GM12864 (cell line): ENCODE measurements at regions not wholly inside any gene's neighbourhood (a gene's known extent, or its start where the extent isn't known, plus 50 kb on each side); places are given as distances from the start of the nearest gene placed in this dataset.
"Not testable (repeated sequence)": the region's sequence is repeated elsewhere in the genome, so short reads cannot be mapped to it uniquely, and the experiment has no call there.

Experiments used
- DNase-seq: peaks from one replicate; pipeline ENCODE4 v3.0.0-alpha.2; 2011; ENCODE audit warnings: low read depth
- H3K4me3 ChIP-seq: 2 replicates; pipeline ENCODE4 v1.5.1; 2011; ENCODE audit warnings: mild to moderate bottlenecking, low read depth, low read length, control low read depth
- TF ChIP-seq, protein P1 (sequence below): IDR thresholded peaks from 2 replicates; pipeline ENCODE4 v1.5.1; 2011; ENCODE audit warnings: low read depth, mild to moderate bottlenecking, moderate library complexity, low read length, control low read depth, inconsistent platforms; ENCODE audit errors: missing control alignments

GRCh38 chr16:65819136-65819898, 547.2 kb upstream of the CDH5 start:
- H3K4me3 ChIP-seq = no peak overlapping the region
- TF ChIP-seq, protein P1, sequence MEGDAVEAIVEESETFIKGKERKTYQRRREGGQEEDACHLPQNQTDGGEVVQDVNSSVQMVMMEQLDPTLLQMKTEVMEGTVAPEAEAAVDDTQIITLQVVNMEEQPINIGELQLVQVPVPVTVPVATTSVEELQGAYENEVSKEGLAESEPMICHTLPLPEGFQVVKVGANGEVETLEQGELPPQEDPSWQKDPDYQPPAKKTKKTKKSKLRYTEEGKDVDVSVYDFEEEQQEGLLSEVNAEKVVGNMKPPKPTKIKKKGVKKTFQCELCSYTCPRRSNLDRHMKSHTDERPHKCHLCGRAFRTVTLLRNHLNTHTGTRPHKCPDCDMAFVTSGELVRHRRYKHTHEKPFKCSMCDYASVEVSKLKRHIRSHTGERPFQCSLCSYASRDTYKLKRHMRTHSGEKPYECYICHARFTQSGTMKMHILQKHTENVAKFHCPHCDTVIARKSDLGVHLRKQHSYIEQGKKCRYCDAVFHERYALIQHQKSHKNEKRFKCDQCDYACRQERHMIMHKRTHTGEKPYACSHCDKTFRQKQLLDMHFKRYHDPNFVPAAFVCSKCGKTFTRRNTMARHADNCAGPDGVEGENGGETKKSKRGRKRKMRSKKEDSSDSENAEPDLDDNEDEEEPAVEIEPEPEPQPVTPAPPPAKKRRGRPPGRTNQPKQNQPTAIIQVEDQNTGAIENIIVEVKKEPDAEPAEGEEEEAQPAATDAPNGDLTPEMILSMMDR = no peak
- DNase-seq = no peak

DNA sequence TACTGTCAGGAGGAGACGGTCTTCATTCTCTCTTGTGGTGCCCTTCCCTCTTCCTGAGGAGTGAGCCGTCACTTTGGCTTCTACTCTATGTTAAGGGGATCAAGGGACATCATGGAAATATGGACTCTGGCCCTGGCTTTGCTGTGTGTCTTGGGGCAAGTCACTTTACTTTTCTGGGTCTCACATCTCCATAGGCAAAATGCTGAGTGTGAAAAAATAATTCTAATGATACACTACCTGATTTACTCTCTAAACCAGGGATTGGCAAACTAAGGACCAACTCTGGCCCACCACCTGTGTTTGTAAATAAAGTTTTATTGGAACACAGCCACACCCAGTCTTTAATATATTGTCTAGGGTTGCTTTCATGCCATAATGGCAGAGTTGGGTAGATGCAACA, 548.7 kb upstream of the CDH5 start:
- TF ChIP-seq, protein P1 = no peak
- no peak for DNase-seq
- no peak overlapping the region for H3K4me3 ChIP-seq

- no peak for DNase-seq
- TF ChIP-seq, protein P1 = no peak
- H3K4me3 ChIP-seq = no peak overlapping the region
These were observed 549.4 kb upstream of the CDH5 start for GRCh38 chr16:65817066-65817465.

DNA sequence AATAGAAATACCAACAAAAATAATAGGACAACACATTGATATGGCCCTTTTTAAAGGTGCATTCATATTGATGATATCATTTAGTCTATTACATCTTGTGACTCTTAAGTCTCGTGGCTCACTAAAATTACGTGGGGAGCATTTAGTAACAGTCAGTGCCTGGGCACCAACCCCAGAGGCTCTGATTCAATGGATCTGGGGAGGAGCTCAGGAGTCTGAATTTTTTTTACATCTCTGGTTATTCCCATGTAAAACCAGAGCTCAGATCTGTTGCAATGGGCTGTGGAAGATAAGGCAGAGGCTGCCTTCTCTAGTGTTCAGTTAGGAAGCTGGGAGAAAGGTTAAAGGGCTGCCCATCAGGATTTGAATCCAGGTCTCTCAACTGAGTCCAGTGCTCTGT, 549.9 kb upstream of the CDH5 start:
- TF ChIP-seq, protein P1 = no peak
- no peak overlapping the region for H3K4me3 ChIP-seq
- no peak for DNase-seq

DNA sequence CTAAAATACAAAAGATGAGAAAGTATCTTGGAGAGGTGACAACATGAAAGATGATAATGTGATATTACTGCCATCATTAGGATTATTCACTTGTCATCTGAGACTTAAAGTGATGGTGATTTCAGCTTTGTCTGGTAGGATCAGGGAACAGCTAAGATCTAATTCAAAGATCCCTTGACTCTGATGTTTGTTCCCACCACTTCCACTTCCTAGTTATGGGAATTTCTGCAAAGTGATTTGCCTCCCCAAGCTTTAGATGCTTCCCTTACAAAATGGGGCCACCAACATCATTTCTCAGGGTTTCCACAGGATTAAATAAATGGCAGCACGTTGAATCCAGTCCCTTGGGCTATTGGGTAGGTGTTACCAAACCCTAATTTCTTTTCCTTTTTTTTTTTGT, 550.8 kb upstream of the CDH5 start:
- DNase-seq = no peak
- no peak overlapping the region for H3K4me3 ChIP-seq
- TF ChIP-seq, protein P1 = no peak

DNA sequence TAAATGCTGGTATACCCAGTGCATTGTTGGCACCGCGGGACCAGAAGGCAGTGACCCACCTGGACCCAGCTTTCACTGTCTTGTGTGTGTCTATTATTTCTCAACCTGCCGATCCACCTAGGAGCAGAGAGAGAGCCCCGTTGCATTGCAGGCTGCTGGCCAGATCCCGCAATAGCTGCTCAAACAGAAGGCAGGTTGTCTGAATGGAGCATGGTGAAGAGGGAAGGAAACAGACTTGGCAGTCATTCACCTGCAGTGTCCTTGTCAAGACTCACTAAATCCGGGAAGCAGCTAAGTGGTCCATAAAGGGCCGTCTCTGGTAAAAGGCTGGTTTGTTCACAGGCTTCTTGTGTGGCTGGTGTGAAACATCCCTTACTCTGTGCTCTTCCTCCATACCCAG, 552.6 kb upstream of the CDH5 start:
- H3K4me3 ChIP-seq, DNase-seq: not testable (repeated sequence)

DNA sequence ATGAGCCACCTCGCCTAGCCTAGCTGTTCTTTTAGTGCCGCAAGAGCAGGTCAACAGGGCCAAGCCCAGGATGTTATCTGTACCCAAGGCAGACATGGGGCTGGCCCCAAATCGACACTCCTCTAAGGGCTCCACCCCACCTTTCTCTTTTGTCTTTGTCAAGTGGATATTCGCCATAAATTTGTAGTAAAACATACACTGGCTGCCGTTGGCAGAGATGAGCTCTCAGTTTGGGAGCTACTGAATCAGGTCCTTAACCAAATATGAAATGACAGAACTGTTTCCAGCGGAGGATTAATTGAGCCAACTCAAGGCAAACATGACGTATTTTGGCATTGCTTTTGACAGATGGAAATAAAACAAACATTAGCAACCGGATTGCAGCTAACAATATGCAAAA, 556.9 kb upstream of the CDH5 start:
- no peak for DNase-seq
- TF ChIP-seq, protein P1 = no peak
- no peak overlapping the region for H3K4me3 ChIP-seq
